HG02970 (cell line): ENCODE measurements at regions not wholly inside any gene's neighbourhood (a gene's known extent, or its start where the extent isn't known, plus 50 kb on each side); places are given as distances from the start of the nearest gene placed in this dataset.
"Not testable (repeated sequence)": the region's sequence is repeated elsewhere in the genome, so short reads cannot be mapped to it uniquely, and the experiment has no call there.

Source experiments
- ATAC-seq: cut with Tn5 transposase; IDR thresholded peaks from one replicate; pipeline ENCODE4 v1.9.1; 2021; ENCODE audit warnings: mild to moderate bottlenecking, moderate library complexity, moderate number of reproducible peaks; ENCODE audit not compliant: unreplicated experiment, low FRiP score

- no peak for ATAC-seq
Measured at GRCh38 chr22:23466351-23466750, 113.7 kb downstream of the IGLL1 start.

- ATAC-seq: not testable (repeated sequence)
Measured at GRCh38 chr22:23464796-23465195, 115.3 kb downstream of the IGLL1 start.

GRCh38 chr22:23460517-23461031 is 119.5 kb downstream of the IGLL1 start:
- not testable (repeated sequence) for ATAC-seq

- not testable (repeated sequence) for ATAC-seq
Measured at GRCh38 chr22:23459645-23460516, 120.2 kb downstream of the IGLL1 start.

DNA sequence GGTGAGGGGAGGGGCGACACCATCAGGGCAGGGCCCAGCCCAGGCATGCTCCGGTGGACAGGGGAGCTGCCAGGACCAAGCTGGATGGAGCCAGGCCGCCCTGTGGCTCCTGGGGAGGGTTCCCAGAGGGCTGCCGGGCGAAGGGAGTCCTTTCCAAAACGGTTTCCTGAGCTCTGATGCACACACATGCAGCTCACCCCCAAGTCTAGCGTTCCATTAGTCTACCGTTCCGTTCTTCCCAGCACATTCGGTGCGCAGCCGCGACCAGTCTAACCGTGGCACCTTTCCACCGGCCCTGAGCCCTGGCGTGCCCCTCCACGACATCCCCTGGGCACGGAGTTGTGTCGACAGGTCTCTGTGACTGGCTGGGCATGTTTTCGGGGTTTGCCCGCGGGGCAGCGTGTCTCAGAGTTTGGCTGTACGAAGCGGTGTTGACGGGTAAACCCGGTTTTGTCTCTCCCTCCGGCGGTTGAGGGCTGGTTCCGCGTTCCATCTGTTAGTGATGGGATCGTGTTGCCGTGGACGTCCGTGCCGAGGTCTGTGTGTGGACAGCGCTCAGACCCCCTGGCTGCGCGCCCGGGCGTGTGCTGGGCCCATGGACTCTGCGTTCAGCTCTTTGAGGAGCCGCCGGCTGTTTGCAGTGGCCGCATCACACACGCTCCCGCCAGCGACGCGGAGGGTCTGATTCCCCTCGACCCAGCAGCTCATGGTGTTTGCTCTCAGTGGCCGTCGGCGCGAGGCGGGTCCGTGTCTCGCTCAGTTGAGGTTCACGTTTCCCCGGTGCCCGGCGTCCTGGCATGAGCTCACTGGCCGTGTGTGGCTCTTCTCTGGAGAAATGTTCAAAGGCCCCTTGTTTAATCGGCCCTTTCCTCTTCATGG is 121.2 kb downstream of the IGLL1 start:
- no peak for ATAC-seq

DNA sequence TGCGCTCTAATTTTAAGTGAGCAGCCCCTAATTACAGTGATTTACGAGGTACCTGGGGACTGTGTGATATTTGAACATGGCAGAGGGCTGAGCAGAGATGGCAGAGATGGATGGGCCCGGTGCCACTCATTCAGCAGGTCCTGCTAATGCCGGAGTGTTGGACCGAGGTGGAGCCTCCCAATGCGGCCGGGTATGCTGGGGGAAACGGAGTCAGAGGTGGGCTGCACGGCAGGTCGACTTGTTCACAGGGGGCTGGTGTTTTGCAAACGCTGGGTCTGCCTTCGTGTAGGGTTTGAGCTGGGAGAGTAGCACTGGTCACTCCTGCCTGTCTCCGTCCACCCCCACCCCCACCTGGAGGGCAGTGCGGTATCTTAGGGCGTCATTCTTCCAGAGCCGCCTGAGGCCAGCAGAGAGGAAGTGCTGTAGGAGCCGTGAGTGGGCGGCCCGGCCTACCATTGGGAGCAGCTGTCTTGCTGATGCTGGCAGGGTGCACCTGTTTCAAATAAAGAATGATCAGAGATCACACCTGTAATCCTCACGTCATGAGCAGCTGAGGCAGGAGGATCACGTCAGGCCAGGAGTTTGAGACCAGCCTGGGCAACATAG is 122.6 kb downstream of the IGLL1 start:
- no peak for ATAC-seq

- not testable (repeated sequence) for ATAC-seq
Measured at GRCh38 chr22:23456666-23457379, 123.3 kb downstream of the IGLL1 start.

DNA sequence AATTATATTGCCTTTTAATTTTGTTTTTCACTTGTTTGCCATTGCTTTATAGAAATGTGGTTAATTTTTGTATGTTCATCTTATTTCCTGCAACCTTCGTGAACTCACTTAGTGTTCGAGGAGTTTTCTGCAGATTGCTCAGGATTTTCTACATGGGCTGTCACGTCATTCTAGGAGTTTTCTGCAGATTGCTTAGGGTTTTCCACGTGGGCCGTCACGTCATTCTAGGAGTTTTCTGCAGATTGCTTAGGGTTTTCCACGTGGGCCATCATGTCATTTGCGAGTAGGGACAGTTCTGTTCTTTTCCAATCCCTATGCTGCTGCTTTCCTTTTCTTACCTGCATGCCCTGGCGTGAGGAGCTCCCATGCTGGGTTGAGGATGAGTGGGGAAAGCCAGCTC is 125.7 kb downstream of the IGLL1 start:
- not testable (repeated sequence) for ATAC-seq

DNA sequence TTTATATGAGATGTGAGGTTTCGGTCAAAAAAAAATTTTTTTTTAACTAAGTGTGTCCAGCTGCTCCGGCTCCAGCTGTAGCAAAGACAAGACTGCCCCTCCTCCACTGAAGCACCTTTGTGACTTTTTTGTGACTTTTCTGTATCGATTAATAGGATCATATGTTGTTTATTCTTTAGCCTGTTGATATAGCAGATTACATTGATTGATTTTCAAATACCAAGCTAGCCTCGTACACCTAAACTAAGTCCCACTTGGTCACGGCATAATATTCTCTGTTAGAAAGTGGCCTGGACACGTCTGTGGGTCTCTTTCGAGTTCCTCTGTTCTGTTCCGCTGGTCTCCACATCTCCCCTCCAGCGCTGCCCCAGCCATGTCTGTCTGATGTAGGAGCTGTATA is 126.8 kb downstream of the IGLL1 start:
- no peak for ATAC-seq

DNA sequence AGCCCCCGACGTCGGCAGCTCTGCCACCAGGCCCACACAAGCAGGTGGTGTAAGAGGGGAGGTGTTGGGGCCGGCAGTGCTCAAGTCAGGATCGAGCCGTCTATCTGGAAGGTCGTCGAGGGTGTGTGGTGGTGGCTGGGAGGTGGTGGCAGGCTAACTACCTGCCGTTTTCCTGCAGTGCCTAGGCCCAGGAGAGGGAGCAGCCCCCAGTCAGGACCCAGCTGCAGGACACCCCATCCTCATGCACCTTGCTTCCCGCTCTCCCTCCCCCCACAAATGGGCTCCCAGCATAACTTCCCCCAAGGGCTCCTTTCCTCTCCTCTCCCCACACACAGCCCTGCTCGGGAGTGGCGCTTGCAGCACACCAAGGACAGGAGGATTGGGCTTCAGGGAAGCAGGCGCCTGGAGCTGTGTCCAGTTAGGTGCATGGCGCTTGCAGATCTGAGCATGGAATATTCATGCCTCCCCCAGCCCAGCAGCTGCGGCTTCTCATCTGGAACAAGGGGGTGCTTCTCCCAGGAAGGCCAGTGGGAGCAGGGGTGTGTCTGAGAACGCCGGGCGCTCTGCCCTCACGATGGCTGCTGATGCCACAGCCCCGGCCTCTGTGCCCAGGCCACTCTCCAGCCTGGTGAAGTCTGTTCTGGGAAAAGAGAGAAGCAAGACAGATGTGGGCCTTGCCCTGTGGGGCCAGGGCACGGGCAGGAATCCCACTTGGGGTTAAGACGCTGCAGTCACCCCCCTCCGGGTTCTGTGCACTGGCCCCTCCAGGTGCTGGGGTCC is 127.7 kb downstream of the IGLL1 start:
- ATAC-seq: no peak

GRCh38 chr22:23451452-23452230 is 128.4 kb downstream of the IGLL1 start:
- ATAC-seq: not testable (repeated sequence)

- not testable (repeated sequence) for ATAC-seq
Measured at GRCh38 chr22:23450821-23451220, 129.3 kb downstream of the IGLL1 start.

DNA sequence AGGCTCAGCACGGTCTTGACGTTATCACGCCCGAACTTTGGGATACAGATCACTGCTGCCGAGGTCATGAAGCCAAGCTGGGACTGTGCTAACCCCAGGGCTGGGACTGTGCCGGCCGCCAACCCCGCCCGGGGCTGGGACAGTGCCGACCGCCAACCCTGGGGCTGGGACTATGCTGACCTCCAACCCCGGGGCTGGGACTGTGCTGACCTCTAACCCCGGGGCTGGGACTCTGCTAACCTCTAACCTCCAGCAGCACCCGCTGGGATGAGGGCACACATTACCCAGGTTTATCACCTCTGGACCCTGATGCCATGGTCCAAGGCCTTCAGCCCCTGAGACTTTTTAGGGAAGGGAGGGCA is 129.7 kb downstream of the IGLL1 start:
- ATAC-seq: no peak

GRCh38 chr22:23449748-23450433 is 130.2 kb downstream of the IGLL1 start:
- not testable (repeated sequence) for ATAC-seq

DNA sequence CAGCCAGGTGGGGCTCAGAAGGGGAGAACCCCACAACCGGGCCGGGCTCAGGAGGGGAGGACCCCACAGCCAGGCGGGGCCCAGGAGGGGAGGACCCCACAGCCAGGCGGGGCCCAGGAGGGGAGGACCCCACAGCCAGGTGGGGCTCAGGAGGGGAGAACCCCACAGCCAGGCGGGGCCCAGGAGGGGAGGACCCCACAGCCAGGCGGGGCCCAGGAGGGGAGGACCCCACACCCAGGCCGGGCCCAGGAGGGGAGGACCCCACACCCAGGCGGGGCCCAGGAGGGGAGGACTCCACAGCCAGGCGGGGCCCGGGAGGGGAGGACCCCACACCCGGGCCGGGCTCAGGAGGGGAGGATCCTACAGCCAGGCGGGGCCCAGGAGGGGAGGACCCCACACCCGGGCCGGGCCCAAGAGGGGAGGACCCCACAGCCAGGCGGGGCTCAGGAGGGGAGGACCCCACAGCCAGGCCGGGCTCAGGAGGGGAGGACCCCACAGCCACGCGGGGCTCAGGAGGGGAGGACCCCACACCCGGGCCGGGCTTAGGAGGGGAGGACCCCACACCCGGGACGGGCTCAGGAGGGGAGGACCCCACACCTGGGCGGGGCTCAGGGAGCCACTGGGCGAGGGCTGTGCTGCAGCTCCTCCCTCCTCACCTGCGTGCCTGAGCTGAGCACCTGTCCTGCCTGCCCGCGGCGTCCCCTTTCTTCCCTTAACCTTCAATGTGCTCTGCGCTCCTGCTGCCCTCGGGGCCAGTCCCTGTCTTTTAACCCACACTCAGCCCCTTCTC is 131.4 kb downstream of the IGLL1 start:
- not testable (repeated sequence) for ATAC-seq

GRCh38 chr22:23446796-23447350 is 133.2 kb downstream of the IGLL1 start:
- ATAC-seq: no peak

- ATAC-seq: not testable (repeated sequence)
Measured at GRCh38 chr22:23446194-23446593, 133.9 kb downstream of the IGLL1 start.
